ENCODE measurements at regions not wholly inside any gene's neighbourhood (a gene's known extent, or its start where the extent isn't known, plus 50 kb on each side); places are given as distances from the start of the nearest gene placed in this dataset.

DNA sequence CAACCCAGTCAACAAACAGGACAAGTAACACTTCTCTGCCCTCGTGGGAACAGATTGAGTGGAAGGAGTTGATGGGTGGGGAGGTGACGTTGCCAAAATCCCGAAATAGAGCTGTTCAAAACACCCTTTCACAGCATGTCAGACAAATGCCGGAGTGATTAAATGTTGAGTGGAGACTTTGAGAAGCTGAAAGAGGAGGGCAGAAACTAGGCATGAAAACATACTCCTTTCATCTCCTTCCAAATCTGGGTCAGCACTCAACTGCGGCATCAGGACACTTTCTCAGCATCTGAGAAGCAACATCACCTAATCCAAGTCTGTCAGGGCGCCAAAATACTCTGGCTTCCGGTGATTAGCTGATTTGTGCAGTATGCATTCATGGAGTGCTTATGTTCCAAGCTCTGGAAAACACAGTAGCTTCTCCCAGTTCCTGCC is 51.5 kb upstream of the MRI1 start:
- ChIA-PET CTCF (interaction anchor here (0.7 to 1.9 kb wide), 5 partner anchors 8 to 435 kb away, joined by 3 to 11 read pairs (median 4); no protein-coding TSS in a partner anchor), POLR2A (interaction anchor here (0.7 kb wide), 2 partner anchors 144 to 656 kb away, joined by 3 to 8 read pairs; no protein-coding TSS in a partner anchor)
- Histone ChIP-seq H3K9me3 (ENCODE audit: control insufficient read depth, insufficient read depth, low read length) (peaks cover 7% of the 10 kb centered on the region; the same call in 1 of the 2 replicates), H3K27me3 (ENCODE audit: control insufficient read depth, insufficient read depth, low read length) (no peaks in the 10 kb centered on the region), H3K4me3 (ENCODE audit: low read depth, low read length) (no peak overlapping the region), H3K27ac (ENCODE audit: low read depth, low read length) (no peak overlapping the region)
- TF ChIP-seq CTCF (IDR thresholded peaks at IDR 0.05; ENCODE audit: low read depth, low read length) = no peak
- DNase-seq (ENCODE audit: low read depth, low spot score) = no peak

GRCh38 chr19:13707915-13708314 is 56.4 kb upstream of the MRI1 start:
- DNase-seq (ENCODE audit: low read depth, low spot score) = no peak
- CTCF ChIA-PET = interaction anchor here (1.0 to 2.1 kb wide), 3 partner anchors 13 to 119 kb away, joined by 3 to 5 read pairs (median 3); no protein-coding TSS in a partner anchor
- Histone ChIP-seq H3K27me3 (ENCODE audit: control insufficient read depth, insufficient read depth, low read length) (no peaks in the 10 kb centered on the region), H3K9me3 (ENCODE audit: control insufficient read depth, insufficient read depth, low read length) (peaks cover 5% of the 10 kb centered on the region; the same call in 1 of the 2 replicates), H3K4me3 (ENCODE audit: low read depth, low read length) (no peak overlapping the region), H3K27ac (ENCODE audit: low read depth, low read length) (no peak overlapping the region)
- POLR2A ChIA-PET = no interaction called here
- TF ChIP-seq CTCF (IDR thresholded peaks at IDR 0.05; ENCODE audit: low read depth, low read length) = no peak

DNA sequence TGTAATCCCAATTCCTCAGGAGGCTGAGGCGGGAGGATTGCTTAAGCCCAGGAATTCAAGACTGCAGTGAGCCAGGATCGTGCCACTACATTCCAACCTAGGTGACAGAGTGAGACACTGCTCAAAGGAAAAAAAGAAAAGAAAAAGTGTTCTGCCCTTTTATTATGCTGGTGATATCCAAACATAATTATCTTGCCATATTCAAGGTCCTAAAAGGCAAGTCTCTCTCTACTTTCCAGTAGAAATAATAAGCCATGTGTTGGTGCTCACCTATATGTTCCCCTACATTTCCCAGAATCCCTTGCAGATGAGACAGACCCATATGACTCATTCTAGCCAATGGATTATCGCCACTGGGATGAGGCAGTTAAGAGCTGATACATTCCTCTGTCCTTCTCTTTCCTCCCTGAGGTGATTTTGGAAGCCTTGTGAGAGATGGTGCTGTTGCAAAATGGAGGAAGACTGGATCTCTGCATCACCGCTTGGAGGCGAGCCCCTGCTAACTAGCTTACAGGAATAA is 58.3 kb upstream of the MRI1 start:
- POLR2A ChIA-PET = interaction anchor here (0.6 kb wide), 1 partner anchor 370 kb away, joined by 8 read pairs; no protein-coding TSS in a partner anchor
- no peak for DNase-seq (ENCODE audit: low read depth, low spot score)
- CTCF ChIA-PET = no interaction called here

GRCh38 chr19:13705201-13705600 is 59.1 kb upstream of the MRI1 start:
- no peak for DNase-seq (ENCODE audit: low read depth, low spot score)
- POLR2A ChIA-PET = no interaction called here
- Histone ChIP-seq H3K9me3 (ENCODE audit: control insufficient read depth, insufficient read depth, low read length) (peaks cover 8% of the 10 kb centered on the region; the same call in 1 of the 2 replicates), H3K27ac (ENCODE audit: low read depth, low read length) (no peak overlapping the region), H3K4me3 (ENCODE audit: low read depth, low read length) (no peak overlapping the region), H3K27me3 (ENCODE audit: control insufficient read depth, insufficient read depth, low read length) (no peaks in the 10 kb centered on the region)
- CTCF ChIA-PET = no interaction called here
- no peak for TF ChIP-seq CTCF (IDR thresholded peaks at IDR 0.05; ENCODE audit: low read depth, low read length)

More for the DNA sequence above, 58.3 kb upstream of the MRI1 start:
- Histone ChIP-seq H3K27me3 (ENCODE audit: control insufficient read depth, insufficient read depth, low read length) (no peaks in the 10 kb centered on the region), H3K9me3 (ENCODE audit: control insufficient read depth, insufficient read depth, low read length) (peaks cover 8% of the 10 kb centered on the region; the same call in 1 of the 2 replicates), H3K4me3 (ENCODE audit: low read depth, low read length) (no peak overlapping the region), H3K27ac (ENCODE audit: low read depth, low read length) (no peak overlapping the region)
- no peak for TF ChIP-seq CTCF (IDR thresholded peaks at IDR 0.05; ENCODE audit: low read depth, low read length)

- ChIA-PET POLR2A (no interaction called here), CTCF (no interaction called here)
- Histone ChIP-seq H3K9me3 (ENCODE audit: control insufficient read depth, insufficient read depth, low read length) (peaks cover 8% of the 10 kb centered on the region; the same call in 1 of the 2 replicates), H3K4me3 (ENCODE audit: low read depth, low read length) (no peak overlapping the region), H3K27ac (ENCODE audit: low read depth, low read length) (no peak overlapping the region), H3K27me3 (ENCODE audit: control insufficient read depth, insufficient read depth, low read length) (no peaks in the 10 kb centered on the region)
- TF ChIP-seq CTCF (IDR thresholded peaks at IDR 0.05; ENCODE audit: low read depth, low read length) = no peak
- no peak for DNase-seq (ENCODE audit: low read depth, low spot score)
Measured at GRCh38 chr19:13701624-13702023, 62.7 kb upstream of the MRI1 start.
